H7 (cell line): ENCODE measurements at regions not wholly inside any gene's neighbourhood (a gene's known extent, or its start where the extent isn't known, plus 50 kb on each side); places are given as distances from the start of the nearest gene placed in this dataset.

Experiments
- DNase-seq: peaks from one replicate; pipeline ENCODE4 v3.0.0; 2012
- H3K27me3 ChIP-seq: 2 replicates; pipeline ENCODE4 v1.6.0; 2011; ENCODE audit warnings: mild to moderate bottlenecking, low read length; ENCODE audit not compliant: control insufficient read depth, insufficient read depth
- H3K36me3 ChIP-seq: replicated peaks from 2 replicates; pipeline ENCODE4 v1.5.1; 2011; ENCODE audit warnings: low read length; ENCODE audit not compliant: control insufficient read depth, insufficient read depth
- H3K4me3 ChIP-seq: 2 replicates; pipeline ENCODE4 v1.5.1; 2011; ENCODE audit warnings: low read depth, mild to moderate bottlenecking, control low read depth, low read length, moderate library complexity; ENCODE audit not compliant: insufficient read depth

GRCh38 chr18:47313901-47314300, 62.4 kb upstream of the SKOR2 start:
- DNase-seq, result no peak
- 0 out of 2 replicates have a peak, but pooled peaks cover 2% of the 10 kb centered on the region for H3K27me3 ChIP-seq
- H3K4me3 ChIP-seq, result no peak overlapping the region
- no peaks in the 10 kb centered on the region for H3K36me3 ChIP-seq

- DNase-seq, result no peak
- Histone ChIP-seq H3K36me3 (no peaks in the 10 kb centered on the region), H3K4me3 (no peak overlapping the region), H3K27me3 (0 out of 2 replicates have a peak, but pooled peaks cover 2% of the 10 kb centered on the region)
Measured at GRCh38 chr18:47311585-47311984, 60.1 kb upstream of the SKOR2 start.
